Suprapubic skin (tissue), 4 donors: ENCODE measurements at regions not wholly inside any gene's neighbourhood (a gene's known extent, or its start where the extent isn't known, plus 50 kb on each side); places are given as distances from the start of the nearest gene placed in this dataset.
A peak's percentile ranks its signal among the peaks of the same experiment; 100 is the strongest.
"Not testable (repeated sequence)": the region's sequence is repeated elsewhere in the genome, so short reads cannot be mapped to it uniquely, and the experiment has no call there.

Experiments
- DNase-seq, 2 donors: peaks; one replicate each; pipeline ENCODE4 v3.0.0-alpha.2; 2019; ENCODE audit warnings: low spot score in 2 of 2
- H3K27ac ChIP-seq: fragments of 200-600 bp; sonication (generic); one replicate; pipeline ENCODE4 v1.5.1; 2019
- H3K27me3 ChIP-seq: fragments of 200-600 bp; sonication (generic); one replicate; pipeline ENCODE4 v1.5.1; 2019
- H3K36me3 ChIP-seq: fragments of 200-600 bp; sonication (generic); one replicate; pipeline ENCODE4 v1.5.1; 2019
- H3K4me1 ChIP-seq: fragments of 200-600 bp; sonication (generic); one replicate; pipeline ENCODE4 v1.5.1; 2019
- H3K4me3 ChIP-seq: fragments of 200-600 bp; sonication (generic); one replicate; pipeline ENCODE4 v1.5.1; 2019; ENCODE audit warnings: mild to moderate bottlenecking
- H3K9me3 ChIP-seq: fragments of 200-600 bp; sonication (generic); one replicate; pipeline ENCODE4 v1.5.1; 2019
- EP300 ChIP-seq: sonication (generic); formaldehyde crosslinking; IDR thresholded peaks from one replicate; pipeline ENCODE4 v1.6.1; 2017; ENCODE audit warnings: antibody characterized with exemption
- POLR2A ChIP-seq, 2 donors: fragments of 450-650 bp; IDR thresholded peaks; one replicate each; pipeline ENCODE4 v1.6.1; 2017; ENCODE audit warnings: antibody characterized with exemption in 2 of 2, mild to moderate bottlenecking in 2 of 2, moderate library complexity in 2 of 2
- POLR2AphosphoS5 ChIP-seq, 3 donors: sonication (generic); formaldehyde crosslinking; IDR thresholded peaks; one replicate each; pipeline ENCODE4 v1.6.1; 2017; ENCODE audit warnings: antibody characterized with exemption in 3 of 3
- WGBS: methylation state at CpG from one replicate; pipeline ENCODE4 v1.1.5; 2018; 5-methylcytosine and 5-hydroxymethylcytosine counted together
- TF ChIP-seq, protein P1 (sequence below), 2 donors: fragments of 200-600 bp in 1 of 2; fragments of 450-650 bp in 1 of 2; sonication (generic) in 1 of 2; IDR thresholded peaks; one replicate each; pipeline ENCODE4 v1.5.1; 2016 to 2019; ENCODE audit warnings: antibody characterized with exemption in 2 of 2, mild to moderate bottlenecking in 1 of 2, moderate library complexity in 1 of 2

DNA sequence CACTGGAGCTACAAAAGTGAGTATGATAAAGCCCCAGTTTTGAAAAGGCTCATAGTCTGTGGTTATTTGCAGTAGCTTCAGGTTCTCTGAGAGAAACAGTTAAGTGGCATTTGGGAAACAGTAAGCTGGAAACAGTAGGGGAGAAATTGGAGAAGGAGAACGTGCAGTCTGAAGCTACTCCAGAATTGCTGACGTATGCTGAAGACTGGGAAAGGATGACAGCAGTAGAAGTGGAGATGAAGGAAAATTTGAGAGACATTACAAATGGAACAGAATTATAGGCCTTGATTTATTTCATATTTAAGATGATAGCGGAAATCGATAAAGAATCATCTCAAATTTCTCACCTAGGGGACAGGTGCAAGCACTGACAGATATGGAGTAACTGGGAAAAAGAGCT is 248.8 kb downstream of the CAAP1 start:
- Histone ChIP-seq H3K27me3 (no peaks in the 10 kb centered on the region), H3K36me3 (no peaks in the 10 kb centered on the region), H3K4me1 (no peaks in the 10 kb centered on the region), H3K27ac (no peak overlapping the region), H3K9me3 (no peaks in the 10 kb centered on the region), H3K4me3 (no peak overlapping the region)
- no peak for DNase-seq
- 88% methylated on average over 4 of the region's 4 CpGs for WGBS
- TF ChIP-seq, protein P1, sequence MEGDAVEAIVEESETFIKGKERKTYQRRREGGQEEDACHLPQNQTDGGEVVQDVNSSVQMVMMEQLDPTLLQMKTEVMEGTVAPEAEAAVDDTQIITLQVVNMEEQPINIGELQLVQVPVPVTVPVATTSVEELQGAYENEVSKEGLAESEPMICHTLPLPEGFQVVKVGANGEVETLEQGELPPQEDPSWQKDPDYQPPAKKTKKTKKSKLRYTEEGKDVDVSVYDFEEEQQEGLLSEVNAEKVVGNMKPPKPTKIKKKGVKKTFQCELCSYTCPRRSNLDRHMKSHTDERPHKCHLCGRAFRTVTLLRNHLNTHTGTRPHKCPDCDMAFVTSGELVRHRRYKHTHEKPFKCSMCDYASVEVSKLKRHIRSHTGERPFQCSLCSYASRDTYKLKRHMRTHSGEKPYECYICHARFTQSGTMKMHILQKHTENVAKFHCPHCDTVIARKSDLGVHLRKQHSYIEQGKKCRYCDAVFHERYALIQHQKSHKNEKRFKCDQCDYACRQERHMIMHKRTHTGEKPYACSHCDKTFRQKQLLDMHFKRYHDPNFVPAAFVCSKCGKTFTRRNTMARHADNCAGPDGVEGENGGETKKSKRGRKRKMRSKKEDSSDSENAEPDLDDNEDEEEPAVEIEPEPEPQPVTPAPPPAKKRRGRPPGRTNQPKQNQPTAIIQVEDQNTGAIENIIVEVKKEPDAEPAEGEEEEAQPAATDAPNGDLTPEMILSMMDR (IDR thresholded peaks at IDR 0.05) = no peak
- TF ChIP-seq EP300 (no peak), POLR2AphosphoS5 (IDR thresholded peaks at IDR 0.05) (no peak), POLR2A (IDR thresholded peaks at IDR 0.05) (no peak)

DNA sequence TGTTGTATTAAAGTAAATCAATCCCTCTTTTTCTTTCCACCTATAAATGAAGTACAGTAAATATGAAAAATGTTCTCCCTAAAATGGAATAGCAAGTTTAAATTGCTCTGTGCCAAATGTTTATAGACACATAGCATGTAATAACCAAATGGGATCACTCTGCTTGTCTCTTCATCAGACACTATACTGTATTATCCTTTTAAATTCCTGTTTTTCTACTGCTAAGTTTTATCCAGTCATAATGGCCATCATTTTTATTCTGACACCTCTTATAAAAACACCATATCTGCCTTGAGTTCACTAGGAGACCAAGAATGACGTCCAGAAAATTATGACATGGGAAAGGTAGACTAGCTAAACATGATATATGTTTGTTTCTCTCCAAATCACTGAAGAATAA is 252.8 kb downstream of the CAAP1 start:
- TF ChIP-seq EP300 = no peak
- TF ChIP-seq, protein P1 (IDR thresholded peaks at IDR 0.05) = no peak
- Histone ChIP-seq H3K27me3 (no peaks in the 10 kb centered on the region), H3K4me3 (no peak overlapping the region), H3K36me3 (no peaks in the 10 kb centered on the region), H3K9me3 (no peaks in the 10 kb centered on the region), H3K27ac (no peak overlapping the region), H3K4me1 (no peaks in the 10 kb centered on the region)
- no peak for DNase-seq
- WGBS = 68% methylated on average over 1 of the region's 1 CpG

DNA sequence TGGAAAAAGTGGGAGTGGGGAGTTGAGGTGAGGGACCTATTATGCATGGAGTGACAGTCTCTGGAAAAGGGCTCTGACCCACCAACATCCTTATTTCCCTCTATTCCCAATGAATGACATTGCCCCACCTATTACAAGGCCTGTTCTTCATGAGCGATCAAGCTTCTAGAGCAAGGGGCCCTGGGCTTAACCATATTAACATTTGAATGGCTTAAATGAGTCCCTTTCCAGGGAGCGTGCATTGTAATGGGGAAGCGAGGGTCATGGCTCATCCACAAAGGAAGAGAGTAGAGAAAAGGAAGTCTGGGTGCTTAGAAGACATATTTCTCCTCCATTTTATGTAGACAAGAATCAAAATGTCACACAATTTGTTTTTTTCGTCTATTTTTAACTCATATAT is 255.5 kb downstream of the CAAP1 start:
- WGBS = 60% methylated on average over 4 of the region's 4 CpGs

DNA sequence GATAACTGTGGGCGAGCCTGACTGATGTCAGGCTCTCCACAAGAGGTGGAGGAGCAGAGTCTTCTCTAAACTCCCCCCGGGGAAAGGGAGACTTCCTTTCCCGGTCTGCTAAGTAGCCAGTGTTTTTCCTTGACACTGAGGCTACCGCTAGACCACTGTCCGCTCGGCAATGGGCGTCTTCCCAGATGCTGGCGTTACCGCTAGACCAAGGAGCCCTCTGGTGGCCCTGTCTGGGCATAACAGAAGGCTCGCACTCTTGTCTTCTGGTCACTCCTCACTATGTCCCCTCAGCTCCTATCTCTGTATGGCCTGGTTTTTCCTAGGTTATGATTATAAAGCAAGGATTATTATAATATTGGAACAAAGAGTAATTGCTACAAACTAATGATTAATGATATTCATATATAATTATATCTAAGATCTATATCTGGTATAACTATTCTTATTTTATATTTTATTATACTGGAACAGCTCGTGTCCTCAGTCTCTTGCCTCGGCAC is 278.7 kb downstream of the CAAP1 start:
- H3K4me1 ChIP-seq, H3K4me3 ChIP-seq, DNase-seq, H3K27me3 ChIP-seq, H3K36me3 ChIP-seq, H3K27ac ChIP-seq, H3K9me3 ChIP-seq: not testable (repeated sequence)
- TF ChIP-seq, protein P1 (IDR thresholded peaks at IDR 0.05) = peak in 1 of 2 donors; percentile 27
- WGBS = 52% methylated on average over 10 of the region's 12 CpGs

More for the DNA sequence above, 255.5 kb downstream of the CAAP1 start:
- no peak for DNase-seq
- no peak overlapping the region for H3K27ac ChIP-seq
- no peaks in the 10 kb centered on the region for H3K27me3 ChIP-seq
- TF ChIP-seq POLR2A (IDR thresholded peaks at IDR 0.05) (no peak), EP300 (no peak), POLR2AphosphoS5 (IDR thresholded peaks at IDR 0.05) (no peak)
- TF ChIP-seq, protein P1 (IDR thresholded peaks at IDR 0.05) = no peak
- no peak overlapping the region for H3K4me3 ChIP-seq
- H3K9me3 ChIP-seq = no peaks in the 10 kb centered on the region
- no peaks in the 10 kb centered on the region for H3K4me1 ChIP-seq
- H3K36me3 ChIP-seq = no peaks in the 10 kb centered on the region

DNA sequence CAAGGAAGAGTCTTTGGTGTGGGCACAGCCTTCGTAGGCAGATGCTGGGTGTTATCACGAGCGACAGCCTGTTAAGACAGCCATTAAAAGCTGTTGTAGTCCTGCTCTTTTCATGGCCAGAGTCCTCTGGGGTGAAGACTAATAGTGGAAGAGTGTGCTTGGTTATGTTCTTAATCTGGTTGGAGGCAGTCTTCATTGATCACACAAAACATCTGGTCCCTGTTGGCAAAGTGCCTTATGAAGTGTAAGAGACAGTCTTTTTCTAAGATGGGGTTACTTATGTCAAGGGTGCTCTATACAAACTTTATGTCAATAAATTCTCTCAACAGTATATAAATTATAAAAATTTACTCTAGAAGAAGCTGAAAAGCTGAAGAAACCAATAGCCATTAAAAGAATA is 280.4 kb downstream of the CAAP1 start:
- H3K9me3 ChIP-seq = no peaks in the 10 kb centered on the region
- 73% methylated on average over 3 of the region's 3 CpGs for WGBS
- TF ChIP-seq POLR2A (IDR thresholded peaks at IDR 0.05) (no peak), POLR2AphosphoS5 (IDR thresholded peaks at IDR 0.05) (no peak), EP300 (no peak)
- TF ChIP-seq, protein P1 (IDR thresholded peaks at IDR 0.05) = no peak
- no peaks in the 10 kb centered on the region for H3K36me3 ChIP-seq
- no peak overlapping the region for H3K4me3 ChIP-seq
- no peaks in the 10 kb centered on the region for H3K4me1 ChIP-seq
- DNase-seq = no peak
- no peak overlapping the region for H3K27ac ChIP-seq
- no peaks in the 10 kb centered on the region for H3K27me3 ChIP-seq
